H1 (cell line): ENCODE measurements at regions not wholly inside any gene's neighbourhood (a gene's known extent, or its start where the extent isn't known, plus 50 kb on each side); places are given as distances from the start of the nearest gene placed in this dataset.
A peak's percentile ranks its signal among the peaks of the same experiment; 100 is the strongest.

ENCODE experiments used
- CTCF ChIA-PET: fragments of 300-600 bp; sonication (Branson Sonifier 250); formaldehyde crosslinking; loops from one replicate; lab custom pipeline; 2021; ENCODE audit not compliant: partially characterized antibody; lab: Charles Lee
- POLR2A ChIA-PET: fragments of 300-600 bp; sonication (Branson Sonifier 250); formaldehyde crosslinking; loops from one replicate; lab custom pipeline; 2021; ENCODE audit warnings: inconsistent platforms; ENCODE audit not compliant: partially characterized antibody; lab: Charles Lee
- DNase-seq, 2 experiments: peaks; one replicate each; pipeline versions ENCODE4 v3.0.0 to v3.0.0-alpha.2; 2010 to 2022; ENCODE audit warnings: low spot score in 2 of 2, low read depth in 1 of 2, mixed read lengths in 1 of 2
- FAIRE-seq: peaks from 2 replicates; lab custom pipeline; 2011; peaks lifted over from hg19 to GRCh38; lab: Jason Lieb, UNC
- H2AFZ ChIP-seq: 2 replicates; pipeline ENCODE4 v1.8.1; 2012; ENCODE audit warnings: low read length, inconsistent platforms
- H2AK5ac ChIP-seq: 2 replicates; pipeline ENCODE4 v1.6.1; 2013; ENCODE audit warnings: low read depth, low read length
- H2BK120ac ChIP-seq: replicated peaks from 2 replicates; pipeline ENCODE3; 2013; ENCODE audit warnings: low read depth, low read length, inconsistent platforms
- H2BK12ac ChIP-seq: 2 replicates; pipeline ENCODE4 v1.6.1; 2013; ENCODE audit warnings: low read depth, low read length
- H2BK15ac ChIP-seq: 2 replicates; pipeline ENCODE4 v1.6.1; 2013; ENCODE audit warnings: low read length
- H2BK20ac ChIP-seq: 2 replicates; pipeline ENCODE4 v1.6.1; 2013; ENCODE audit warnings: low read length
- H2BK5ac ChIP-seq: 2 replicates; pipeline ENCODE4 v1.6.1; 2013; ENCODE audit warnings: low read depth, low read length
- H3K14ac ChIP-seq: 2 replicates; pipeline ENCODE4 v1.6.1; 2013; ENCODE audit warnings: inconsistent platforms; ENCODE audit not compliant: insufficient read length
- H3K18ac ChIP-seq: 2 replicates; pipeline ENCODE4 v1.6.1; 2013; ENCODE audit warnings: low read length; ENCODE audit errors: extremely low read depth
- H3K23ac ChIP-seq: 2 replicates; pipeline ENCODE4 v1.6.1; 2013; ENCODE audit warnings: inconsistent platforms; ENCODE audit not compliant: insufficient read length
- H3K23me2 ChIP-seq: 2 replicates; pipeline ENCODE4 v1.6.1; 2013; ENCODE audit warnings: low read depth, low read length
- H3K27ac ChIP-seq: 2 replicates; pipeline ENCODE4 v1.6.1; 2011; ENCODE audit warnings: low read depth, low read length, inconsistent platforms
- H3K27me3 ChIP-seq, 4 experiments: replicated peaks in 1 of 4; 1 replicate in 1 of 4; 2 replicates in 3 of 4; pipeline versions ENCODE4 v1.6.1 to v1.8.1; 2011 to 2013; ENCODE audit warnings: low read length in 3 of 4, mild to moderate bottlenecking in 3 of 4, inconsistent platforms in 2 of 4, mixed read lengths in 2 of 4, moderate library complexity in 1 of 4; ENCODE audit not compliant: control insufficient read depth in 3 of 4, insufficient read depth in 3 of 4; ENCODE audit errors: extremely low read depth in 1 of 4
- H3K36me3 ChIP-seq, 4 experiments: 2 replicates each; pipeline versions ENCODE4 v1.6.1 to v1.8.1; 2011 to 2013; ENCODE audit warnings: mild to moderate bottlenecking in 4 of 4, low read length in 3 of 4, moderate library complexity in 2 of 4, control low read depth in 1 of 4, inconsistent platforms in 1 of 4; ENCODE audit not compliant: insufficient read depth in 4 of 4, control insufficient read depth in 2 of 4
- H3K4ac ChIP-seq: replicated peaks from 2 replicates; pipeline ENCODE3; 2013; ENCODE audit warnings: low read length, low read depth, mixed read lengths, inconsistent platforms; ENCODE audit not compliant: insufficient read length
- H3K4me1 ChIP-seq, 4 experiments: replicated peaks in 1 of 4; 1 replicate in 1 of 4; 2 replicates in 3 of 4; pipeline versions ENCODE4 v1.6.1 to v1.8.1; 2011 to 2013; ENCODE audit warnings: low read length in 3 of 4, inconsistent platforms in 2 of 4, mixed read lengths in 1 of 4; ENCODE audit not compliant: insufficient read depth in 4 of 4, control insufficient read depth in 3 of 4
- H3K4me2 ChIP-seq, 2 experiments: 2 replicates each; pipeline versions ENCODE4 v1.6.1 to v1.8.1; 2011 to 2013; ENCODE audit warnings: low read depth in 2 of 2, low read length in 2 of 2, control low read depth in 1 of 2, inconsistent platforms in 1 of 2, mild to moderate bottlenecking in 1 of 2; ENCODE audit not compliant: insufficient read depth in 1 of 2
- H3K4me3 ChIP-seq, 4 experiments: fragments of 200-600, 300-600 bp in 1 of 4; sonication (generic), shearing (Covaris generic), sonication (Bioruptor Twin) in 1 of 4; 2 replicates each; pipeline versions ENCODE4 v1.5.1 to v1.8.1; 2011 to 2016; ENCODE audit warnings: low read length in 4 of 4, low read depth in 3 of 4, control low read depth in 2 of 4, inconsistent platforms in 2 of 4, mild to moderate bottlenecking in 2 of 4, mixed read lengths in 1 of 4, moderate library complexity in 1 of 4; ENCODE audit not compliant: insufficient read depth in 2 of 4; ENCODE audit errors: extremely low read depth in 1 of 4
- H3K56ac ChIP-seq: replicated peaks from 2 replicates; pipeline ENCODE3; 2013; ENCODE audit warnings: low read depth, mild to moderate bottlenecking, mixed read lengths, low read length, inconsistent platforms; ENCODE audit not compliant: insufficient read length
- H3K79me1 ChIP-seq: 2 replicates; pipeline ENCODE4 v1.6.1; 2013; ENCODE audit warnings: low read depth, low read length, control low read depth
- H3K79me2 ChIP-seq, 2 experiments: 2 replicates each; pipeline versions ENCODE4 v1.6.1 to v1.8.1; 2012 to 2013; ENCODE audit warnings: low read length in 2 of 2, mild to moderate bottlenecking in 2 of 2, inconsistent platforms in 1 of 2; ENCODE audit not compliant: insufficient read depth in 2 of 2, control insufficient read depth in 1 of 2
- H3K9ac ChIP-seq, 4 experiments: replicated peaks in 1 of 4; 1 replicate in 1 of 4; 2 replicates in 3 of 4; pipeline versions ENCODE4 v1.6.1 to v1.8.1; 2011 to 2013; ENCODE audit warnings: low read depth in 3 of 4, low read length in 3 of 4, control low read depth in 2 of 4, mild to moderate bottlenecking in 2 of 4, moderate library complexity in 2 of 4, inconsistent platforms in 1 of 4; ENCODE audit errors: extremely low read depth in 1 of 4
- H3K9me3 ChIP-seq, 2 experiments: 2 replicates each; pipeline versions ENCODE4 v1.6.1 to v1.8.1; 2012 to 2013; ENCODE audit warnings: mild to moderate bottlenecking in 2 of 2, moderate library complexity in 2 of 2, control low read depth in 1 of 2, inconsistent platforms in 1 of 2, low read depth in 1 of 2, low read length in 1 of 2, mixed read lengths in 1 of 2; ENCODE audit not compliant: insufficient read depth in 2 of 2
- H4K20me1 ChIP-seq, 2 experiments: replicated peaks in 1 of 2; 2 replicates each; pipeline versions ENCODE3 to v1.8.1; 2011 to 2013; ENCODE audit warnings: inconsistent platforms in 2 of 2, low read length in 2 of 2, mild to moderate bottlenecking in 1 of 2; ENCODE audit not compliant: insufficient read depth in 2 of 2, control insufficient read depth in 1 of 2
- H4K5ac ChIP-seq: 2 replicates; pipeline ENCODE4 v1.6.1; 2013; ENCODE audit warnings: low read length, low read depth, mixed read lengths, inconsistent platforms; ENCODE audit not compliant: insufficient read length
- H4K8ac ChIP-seq: 2 replicates; pipeline ENCODE4 v1.8.0; 2013; ENCODE audit warnings: mild to moderate bottlenecking, moderate library complexity, low read length, inconsistent platforms; ENCODE audit not compliant: insufficient read depth; ENCODE audit errors: extremely low read depth
- H4K91ac ChIP-seq: replicated peaks from 2 replicates; pipeline ENCODE3; 2013; ENCODE audit warnings: low read length, mixed read lengths, inconsistent platforms; ENCODE audit not compliant: insufficient read length
- CBX5 ChIP-seq: fragments of 300-800, 300-1000 bp; sonication (generic); IDR thresholded peaks from 2 replicates; pipeline ENCODE4 v1.7.1; 2016; ENCODE audit warnings: antibody characterized with exemption, low read length, low read depth
- CBX8 ChIP-seq: fragments of 300-800, 300-1000 bp; sonication (generic); IDR thresholded peaks from 2 replicates; pipeline ENCODE4 v1.7.1; 2016; ENCODE audit warnings: low read depth, low read length, borderline replicate concordance
- CHD2 ChIP-seq: IDR thresholded peaks from 2 replicates; pipeline ENCODE4 v1.6.1; 2012; ENCODE audit warnings: low read length, improper control_type of control experiment
- GTF2F1 ChIP-seq: IDR thresholded peaks from 2 replicates; pipeline ENCODE4 v1.6.1; 2012; ENCODE audit warnings: low read depth, low read length, improper control_type of control experiment, borderline replicate concordance
- RXRA ChIP-seq: IDR thresholded peaks from 2 replicates; pipeline ENCODE4 v1.6.1; 2011; ENCODE audit warnings: low read depth, mild to moderate bottlenecking, low read length, moderate library complexity; ENCODE audit not compliant: insufficient read depth
- SP4 ChIP-seq: IDR thresholded peaks from 2 replicates; pipeline ENCODE4 v1.6.1; 2012; ENCODE audit warnings: low read length, inconsistent platforms
- TCF12 ChIP-seq: IDR thresholded peaks from 2 replicates; pipeline ENCODE4 v1.6.1; 2011; ENCODE audit warnings: low read depth, mild to moderate bottlenecking, low read length
- WGBS, 2 experiments: shearing (Covaris generic) in 1 of 2; methylation state at CpG; one replicate each; pipeline versions ENCODE4 v1.1.6 to v1.1.7; 2013 to 2015; ENCODE audit warnings: low lambda C conversion rate in 2 of 2, mixed read lengths in 2 of 2, inconsistent platforms in 1 of 2, low coverage in 1 of 2, missing lambda C conversion rate in 1 of 2; ENCODE audit not compliant: insufficient replicate concordance in 2 of 2, insufficient coverage in 1 of 2, insufficient read length in 1 of 2; ENCODE audit errors: extremely low coverage in 1 of 2, missing lambda C conversion rate in 1 of 2; 5-methylcytosine and 5-hydroxymethylcytosine counted together

GRCh38 chr5:124842725-124843595, 96.5 kb upstream of the ZNF608 start:
- Histone ChIP-seq H2AFZ (no peak overlapping the region), H2BK120ac (no peak overlapping the region), H2AK5ac (no peak overlapping the region), H3K4me1 (no peaks in the 10 kb centered on the region), H2BK12ac (no peak overlapping the region), H2BK20ac (no peak overlapping the region), H3K27me3 (no peaks in the 10 kb centered on the region), H3K18ac (no peak overlapping the region), H4K5ac (no peak overlapping the region), H3K9me3 (no peaks in the 10 kb centered on the region), H3K9ac (no peak overlapping the region), H4K8ac (no peak overlapping the region), H3K4ac (no peak overlapping the region), H3K27ac (no peak overlapping the region), H3K79me1 (no peaks in the 10 kb centered on the region), H3K36me3 (no peaks in the 10 kb centered on the region), H4K91ac (no peak overlapping the region), H3K23me2 (no peaks in the 10 kb centered on the region), H3K56ac (no peak overlapping the region), H3K4me2 (no peak overlapping the region), H3K4me3 (no peak overlapping the region), H3K79me2 (no peaks in the 10 kb centered on the region), H3K23ac (no peak overlapping the region), H3K14ac (no peak overlapping the region)
- no peak for DNase-seq
- POLR2A ChIA-PET: no interaction called here
- CTCF ChIA-PET: interaction anchor here (0.5 kb wide), 1 partner anchor 29 kb away, joined by 3 read pairs; no protein-coding TSS in a partner anchor
- peak; percentile 19 for FAIRE-seq
- TF ChIP-seq CHD2 (no peak), TCF12 (no peak), SP4 (no peak), RXRA (no peak), CBX5 (no peak), GTF2F1 (no peak), CBX8 (no peak)
- TF ChIP-seq, all 59 proteins: peak for 0
- 96% methylated on average over 10 of the region's 10 CpGs; no CpG with 5 or more reads in 1 of the 2 experiments for WGBS, 2 experiments
- H4K20me1 ChIP-seq: no peaks in the 10 kb centered on the region
- H2BK5ac ChIP-seq: no peak overlapping the region
- H2BK15ac ChIP-seq: no peak overlapping the region
